Kasumi-1 (cell line): ENCODE measurements at regions not wholly inside any gene's neighbourhood (a gene's known extent, or its start where the extent isn't known, plus 50 kb on each side); places are given as distances from the start of the nearest gene placed in this dataset.

Source experiments
- DNase-seq, 2 experiments: peaks; one replicate each; lab custom pipeline; 2025; lab: John Stamatoyannopoulos, UW

GRCh38 chr10:75347186-75347585, 54.4 kb downstream of the ZNF503 start:
- DNase-seq = no peak

- no peak for DNase-seq
Measured at GRCh38 chr10:75345738-75346137, 55.8 kb downstream of the ZNF503 start.

GRCh38 chr10:75344170-75344569, 57.4 kb downstream of the ZNF503 start:
- DNase-seq = no peak

GRCh38 chr10:75342397-75342796, 59.2 kb downstream of the ZNF503 start:
- no peak for DNase-seq

- no peak for DNase-seq
Measured at GRCh38 chr10:75335983-75336382, 65.6 kb downstream of the ZNF503 start.

GRCh38 chr10:75335191-75335590, 66.4 kb downstream of the ZNF503 start:
- no peak for DNase-seq

- no peak for DNase-seq
Measured at GRCh38 chr10:75334720-75335119, 66.8 kb downstream of the ZNF503 start.

GRCh38 chr10:75332081-75332480, 69.5 kb downstream of the ZNF503 start:
- no peak for DNase-seq

GRCh38 chr10:75331081-75331480, 70.5 kb downstream of the ZNF503 start:
- DNase-seq = no peak

GRCh38 chr10:75329190-75329745, 72.3 kb downstream of the ZNF503 start:
- no peak for DNase-seq

- no peak for DNase-seq
Measured at GRCh38 chr10:75326306-75326705, 75.3 kb downstream of the ZNF503 start.

GRCh38 chr10:75319274-75319673, 82.3 kb downstream of the ZNF503 start:
- peak; percentile 31 to 52 for DNase-seq

GRCh38 chr10:75314570-75314969, 78.8 kb upstream of the COMTD1 start:
- DNase-seq = no peak

GRCh38 chr10:75312440-75312839, 76.7 kb upstream of the COMTD1 start:
- no peak for DNase-seq

- DNase-seq = no peak
Measured at GRCh38 chr10:75305675-75306074, 69.9 kb upstream of the COMTD1 start.

GRCh38 chr10:75304741-75305390, 69.1 kb upstream of the COMTD1 start:
- no peak for DNase-seq

- no peak for DNase-seq
Measured at GRCh38 chr10:75304313-75304712, 68.6 kb upstream of the COMTD1 start.

- no peak for DNase-seq
Measured at GRCh38 chr10:75303045-75303777, 67.5 kb upstream of the COMTD1 start.

GRCh38 chr10:75302029-75302428, 66.3 kb upstream of the COMTD1 start:
- peak; percentile 11 to 40 for DNase-seq

GRCh38 chr10:75297021-75297599, 61.4 kb upstream of the COMTD1 start:
- no peak for DNase-seq

- DNase-seq = no peak
Measured at GRCh38 chr10:75295868-75296441, 60.2 kb upstream of the COMTD1 start.

- DNase-seq = peak; percentile 60 to 84
Measured at GRCh38 chr10:75294866-75295701, 59.3 kb upstream of the COMTD1 start.
